GM12891 (cell line): ENCODE measurements at regions not wholly inside any gene's neighbourhood (a gene's known extent, or its start where the extent isn't known, plus 50 kb on each side); places are given as distances from the start of the nearest gene placed in this dataset.
A peak's percentile ranks its signal among the peaks of the same experiment; 100 is the strongest.

Experiments used
- DNase-seq: peaks from one replicate; pipeline ENCODE4 v3.0.0; 2011; ENCODE audit warnings: low spot score; ENCODE audit not compliant: insufficient read length
- FAIRE-seq: peaks from 2 replicates; lab custom pipeline; 2011; peaks lifted over from hg19 to GRCh38; lab: Jason Lieb, UNC
- PAX5 ChIP-seq: IDR thresholded peaks from 2 replicates; pipeline ENCODE4 v1.6.1; 2011; ENCODE audit warnings: low read length, moderate library complexity, mild to moderate bottlenecking; ENCODE audit not compliant: insufficient read depth, severe bottlenecking
- POLR2A ChIP-seq: IDR thresholded peaks from 2 replicates; pipeline ENCODE4 v1.6.1; 2011; ENCODE audit warnings: low read depth, low read length, control low read depth
- POLR2AphosphoS5 ChIP-seq: IDR thresholded peaks from 2 replicates; pipeline ENCODE4 v1.6.1; 2011; ENCODE audit warnings: low read depth, low read length, control low read depth
- POU2F2 ChIP-seq: IDR thresholded peaks from 2 replicates; pipeline ENCODE4 v1.6.1; 2011; ENCODE audit warnings: low read depth, mild to moderate bottlenecking, control low read depth, low read length, moderate library complexity
- SPI1 ChIP-seq: IDR thresholded peaks from 2 replicates; pipeline ENCODE4 v1.6.1; 2011; ENCODE audit warnings: low read depth, low read length, control low read depth
- TAF1 ChIP-seq: IDR thresholded peaks from 2 replicates; pipeline ENCODE4 v1.6.1; 2011; ENCODE audit warnings: low read depth, low read length, control low read depth

DNA sequence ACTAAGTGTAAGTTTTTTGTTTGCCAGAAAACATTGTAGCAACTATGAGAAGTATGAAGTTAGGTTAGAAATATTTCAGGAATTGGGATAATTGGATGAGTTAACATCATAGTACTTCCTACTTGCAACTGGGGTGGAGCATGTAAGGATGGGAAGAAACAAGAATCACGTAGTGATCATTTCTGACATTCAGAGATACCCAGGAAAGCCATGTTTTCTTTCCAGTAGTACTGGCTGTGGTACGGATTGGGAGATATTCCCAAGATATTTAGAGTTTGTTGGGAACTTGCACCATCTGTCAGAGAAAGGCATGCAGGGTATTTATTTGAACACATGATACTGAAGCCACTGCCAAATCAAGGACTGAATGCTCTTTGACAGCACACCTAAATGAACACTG is 87.6 kb upstream of the SLC4A4 start:
- TF ChIP-seq POU2F2 = no peak
- TF ChIP-seq TAF1 = no peak
- TF ChIP-seq SPI1 = no peak
- TF ChIP-seq PAX5 = no peak
- no peak for TF ChIP-seq POLR2A
- no peak for TF ChIP-seq POLR2AphosphoS5
- FAIRE-seq (no peak), DNase-seq (no peak)

- peak; percentile 66 for FAIRE-seq
- no peak for TF ChIP-seq POU2F2
- no peak for TF ChIP-seq SPI1
- no peak for TF ChIP-seq POLR2AphosphoS5
- TF ChIP-seq TAF1 = no peak
- no peak for TF ChIP-seq POLR2A
- TF ChIP-seq PAX5 = no peak
- DNase-seq = no peak
Observed at GRCh38 chr4:71253545-71253944, 85.3 kb upstream of the SLC4A4 start.

- TF ChIP-seq SPI1 = no peak
- no peak for TF ChIP-seq PAX5
- TF ChIP-seq POU2F2 = no peak
- no peak for TF ChIP-seq POLR2AphosphoS5
- no peak for TF ChIP-seq POLR2A
- TF ChIP-seq TAF1 = no peak
- FAIRE-seq = no peak
- no peak for DNase-seq
Observed at GRCh38 chr4:71254451-71255012, 84.3 kb upstream of the SLC4A4 start.

GRCh38 chr4:71255976-71256375 is 82.8 kb upstream of the SLC4A4 start:
- no peak for DNase-seq
- no peak for TF ChIP-seq POLR2A
- TF ChIP-seq POU2F2 = no peak
- TF ChIP-seq SPI1 = no peak
- TF ChIP-seq POLR2AphosphoS5 = no peak
- TF ChIP-seq TAF1 = no peak
- no peak for TF ChIP-seq PAX5
- no peak for FAIRE-seq

- DNase-seq (no peak), FAIRE-seq (no peak)
- TF ChIP-seq TAF1 (no peak), PAX5 (no peak), SPI1 (no peak), POLR2AphosphoS5 (no peak), POLR2A (no peak), POU2F2 (no peak)
Observed at GRCh38 chr4:71257761-71258160, 81.1 kb upstream of the SLC4A4 start.

DNA sequence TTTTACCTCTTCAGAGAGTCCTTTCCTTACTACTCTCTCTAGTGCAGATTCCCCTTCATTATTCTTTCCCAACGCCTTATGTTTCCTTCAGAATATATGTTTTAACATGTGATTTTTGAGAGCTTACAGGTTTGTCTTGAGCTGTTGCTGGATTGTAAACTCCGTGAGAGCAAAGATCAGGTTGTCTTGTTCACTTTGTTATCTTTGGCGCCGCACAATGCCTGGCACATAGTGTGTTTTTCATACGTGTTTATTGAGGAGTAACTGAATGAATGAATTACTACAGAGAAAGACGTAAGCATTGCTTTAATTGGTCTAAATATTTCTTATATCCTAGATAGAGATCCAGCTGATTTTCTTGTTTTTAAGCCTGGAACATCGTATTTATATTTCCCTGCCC is 80.5 kb upstream of the SLC4A4 start:
- FAIRE-seq (no peak), DNase-seq (no peak)
- TF ChIP-seq SPI1 = no peak
- TF ChIP-seq POLR2AphosphoS5 = no peak
- TF ChIP-seq PAX5 = no peak
- no peak for TF ChIP-seq TAF1
- TF ChIP-seq POLR2A = no peak
- no peak for TF ChIP-seq POU2F2

DNA sequence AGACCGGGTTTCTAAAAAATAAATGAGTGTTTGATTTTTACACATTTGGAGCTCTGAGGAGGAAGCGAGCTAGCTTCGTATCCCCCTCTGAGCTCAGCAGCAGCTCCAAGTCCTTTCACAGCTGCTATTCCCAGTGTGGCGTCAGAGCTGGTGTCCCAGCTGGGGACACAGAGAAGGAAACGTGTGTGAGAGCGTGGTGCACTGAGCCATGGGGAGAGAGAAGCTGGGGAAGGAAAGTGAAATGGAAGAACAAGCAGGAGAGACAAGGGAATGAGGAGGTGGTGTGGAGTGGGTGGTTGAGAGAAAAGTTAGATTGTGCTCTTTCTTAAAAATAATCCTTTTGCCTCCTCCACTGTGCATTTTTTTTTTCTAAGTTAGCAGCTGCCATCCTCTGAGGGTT is 79.5 kb upstream of the SLC4A4 start:
- TF ChIP-seq SPI1 (no peak), POLR2AphosphoS5 (no peak), PAX5 (no peak), TAF1 (no peak), POLR2A (no peak), POU2F2 (no peak)
- DNase-seq (no peak), FAIRE-seq (no peak)

GRCh38 chr4:71259911-71260331 is 78.9 kb upstream of the SLC4A4 start:
- no peak for TF ChIP-seq POU2F2
- TF ChIP-seq POLR2A = no peak
- no peak for TF ChIP-seq POLR2AphosphoS5
- TF ChIP-seq TAF1 = no peak
- no peak for TF ChIP-seq PAX5
- TF ChIP-seq SPI1 = peak; percentile 77
- DNase-seq = no peak
- FAIRE-seq = no peak

GRCh38 chr4:71260544-71260943 is 78.3 kb upstream of the SLC4A4 start:
- peak; percentile 52 for FAIRE-seq
- TF ChIP-seq PAX5 (no peak), POLR2A (no peak)
- DNase-seq = no peak

DNA sequence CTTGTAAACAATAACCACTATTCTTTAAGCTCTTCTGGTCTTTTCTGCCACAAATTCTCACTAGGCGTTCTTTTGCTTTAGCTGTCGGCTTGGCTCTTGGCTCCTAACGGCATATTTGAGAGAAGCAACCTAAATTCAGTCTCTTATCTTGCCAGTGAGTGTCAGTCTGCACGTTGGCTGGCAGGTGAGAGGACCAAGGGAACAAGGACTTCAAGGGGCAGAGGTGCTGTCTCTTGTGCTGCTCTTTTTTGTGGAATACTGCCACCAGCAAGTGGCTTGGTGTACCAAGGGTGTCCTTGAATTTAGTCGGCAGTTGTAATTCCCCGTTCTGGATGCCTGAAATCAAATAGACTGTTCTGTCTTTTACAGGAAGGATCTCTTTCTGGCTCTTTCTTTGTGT is 77.8 kb upstream of the SLC4A4 start:
- DNase-seq = no peak
- no peak for FAIRE-seq
- TF ChIP-seq POU2F2 (no peak), SPI1 (no peak), PAX5 (no peak), TAF1 (no peak), POLR2A (no peak), POLR2AphosphoS5 (no peak)
